Sigmoid colon (tissue), 6 donors: ENCODE measurements at regions not wholly inside any gene's neighbourhood (a gene's known extent, or its start where the extent isn't known, plus 50 kb on each side); places are given as distances from the start of the nearest gene placed in this dataset.
A peak's percentile ranks its signal among the peaks of the same experiment; 100 is the strongest.

Source experiments
- DNase-seq: peaks from one replicate; pipeline ENCODE4 v3.0.0-alpha.2; 2019
- H3K27ac ChIP-seq, 4 donors: fragments of 200-600 bp; sonication (generic); one replicate each; pipeline ENCODE4 v1.5.1; 2016 to 2019; ENCODE audit warnings: mild to moderate bottlenecking in 1 of 4
- H3K27me3 ChIP-seq, 3 donors: fragments of 200-600 bp; sonication (generic); one replicate each; pipeline ENCODE4 v1.5.1; 2019; ENCODE audit warnings: mild to moderate bottlenecking in 1 of 3
- H3K36me3 ChIP-seq, 4 donors: fragments of 200-600 bp; sonication (generic); one replicate each; pipeline ENCODE4 v1.5.1; 2016 to 2019
- H3K4me1 ChIP-seq, 4 donors: fragments of 200-600 bp; sonication (generic); one replicate each; pipeline ENCODE4 v1.5.1; 2017 to 2019
- H3K4me3 ChIP-seq, 4 donors: fragments of 200-600 bp; sonication (generic); one replicate each; pipeline ENCODE4 v1.5.1; 2017 to 2019; ENCODE audit warnings: mild to moderate bottlenecking in 2 of 4, moderate library complexity in 1 of 4
- H3K9me3 ChIP-seq, 4 donors: fragments of 200-600 bp in 3 of 4; sonication (generic) in 3 of 4; one replicate each; pipeline versions ENCODE4 v1.5.1 to v1.6.1; 2013 to 2019
- CTCF ChIP-seq, 4 experiments: fragments of 450-650 bp in 3 of 4; fragments of 200-600 bp in 1 of 4; IDR thresholded peaks; one replicate each; pipeline ENCODE4 v1.5.1; 2016 to 2019; ENCODE audit warnings: antibody characterized with exemption in 4 of 4, mild to moderate bottlenecking in 3 of 4, moderate library complexity in 2 of 4
- EP300 ChIP-seq, 4 donors: sonication (generic); formaldehyde crosslinking; IDR thresholded peaks; one replicate each; pipeline ENCODE4 v1.6.1; 2017; ENCODE audit warnings: antibody characterized with exemption in 4 of 4
- POLR2A ChIP-seq, 2 donors: fragments of 450-650 bp; IDR thresholded peaks; one replicate each; pipeline ENCODE4 v1.6.1; 2016; ENCODE audit warnings: antibody characterized with exemption in 2 of 2, mild to moderate bottlenecking in 2 of 2, moderate library complexity in 2 of 2
- POLR2AphosphoS5 ChIP-seq, 4 donors: sonication (generic); formaldehyde crosslinking; IDR thresholded peaks; one replicate each; pipeline ENCODE4 v1.6.1; 2017; ENCODE audit warnings: antibody characterized with exemption in 4 of 4
- WGBS, 2 donors: extraction: QIAGEN DNeasy Blood & Tissue Kit; methylation state at CpG; one replicate each; pipeline ENCODE4 v1.1.7; 2013; 5-methylcytosine and 5-hydroxymethylcytosine counted together
- intact Hi-C: fragments of 100-400 bp; cut with DNase I; formaldehyde crosslinking; loops from one replicate; pipeline ENCODE4 v1.15.1; 2023
- donor health status: healthy with polysubstance abuse.
- donor health status: healthy.

- 91 to 94% methylated on average over 3 of the region's 3 CpGs for WGBS, 2 donors
- intact Hi-C loops = no loop called here
- H3K27ac ChIP-seq = no peak overlapping the region
These were observed 76.1 kb downstream of the KCNF1 start for GRCh38 chr2:10987861-10988260.

GRCh38 chr2:10989151-10989550, 77.4 kb downstream of the KCNF1 start:
- no peak for TF ChIP-seq EP300 (IDR thresholded peaks at IDR 0.05)
- TF ChIP-seq POLR2AphosphoS5 (IDR thresholded peaks at IDR 0.05) = no peak
- TF ChIP-seq POLR2A (IDR thresholded peaks at IDR 0.05) = no peak
- no peak for TF ChIP-seq CTCF (IDR thresholded peaks at IDR 0.05)
- Histone ChIP-seq H3K4me3 (no peak overlapping the region), H3K27ac (no peak overlapping the region), H3K9me3 (no peaks in the 10 kb centered on the region), H3K4me1 (peaks cover 0 to 15% (median 14%) of the 10 kb centered on the region in 4 donors), H3K27me3 (peaks cover 0 to 10% (median 0%) of the 10 kb centered on the region in 3 donors), H3K36me3 (no peaks in the 10 kb centered on the region)
- no peak for DNase-seq
- 96 to 97% methylated on average over 4 of the region's 4 CpGs for WGBS, 2 donors
- intact Hi-C loops = no loop called here

More at GRCh38 chr2:10987861-10988260, 76.1 kb downstream of the KCNF1 start:
- TF ChIP-seq POLR2AphosphoS5 (IDR thresholded peaks at IDR 0.05) (no peak), POLR2A (IDR thresholded peaks at IDR 0.05) (no peak), CTCF (IDR thresholded peaks at IDR 0.05) (no peak), EP300 (IDR thresholded peaks at IDR 0.05) (no peak)
- Histone ChIP-seq H3K9me3 (no peaks in the 10 kb centered on the region), H3K4me1 (peaks cover 0 to 5% (median 4%) of the 10 kb centered on the region in 4 donors), H3K27me3 (peaks cover 0 to 18% (median 0%) of the 10 kb centered on the region in 3 donors), H3K4me3 (no peak overlapping the region), H3K36me3 (no peaks in the 10 kb centered on the region)
- no peak for DNase-seq

- H3K36me3 ChIP-seq = no peaks in the 10 kb centered on the region
These were observed 78.0 kb downstream of the KCNF1 start for GRCh38 chr2:10989782-10990181.

GRCh38 chr2:10990561-10991111, 78.9 kb downstream of the KCNF1 start:
- peaks cover 0 to 15% (median 14%) of the 10 kb centered on the region in 4 donors for H3K4me1 ChIP-seq
- no peaks in the 10 kb centered on the region for H3K27me3 ChIP-seq
- H3K9me3 ChIP-seq = no peaks in the 10 kb centered on the region
- DNase-seq = peak; percentile 51
- no peak overlapping the region for H3K4me3 ChIP-seq
- WGBS, 2 donors = 87 to 91% methylated on average over 5 of the region's 5 CpGs
- intact Hi-C loops = no loop called here
- H3K27ac ChIP-seq = no peak overlapping the region
- no peak for TF ChIP-seq CTCF (IDR thresholded peaks at IDR 0.05)
- TF ChIP-seq POLR2AphosphoS5 (IDR thresholded peaks at IDR 0.05) = no peak
- TF ChIP-seq POLR2A (IDR thresholded peaks at IDR 0.05) = no peak
- TF ChIP-seq EP300 (IDR thresholded peaks at IDR 0.05) = no peak
- no peaks in the 10 kb centered on the region for H3K36me3 ChIP-seq

More at GRCh38 chr2:10989782-10990181, 78.0 kb downstream of the KCNF1 start:
- Histone ChIP-seq H3K27ac (no peak overlapping the region), H3K27me3 (peaks cover 0 to 5% (median 0%) of the 10 kb centered on the region in 3 donors), H3K4me1 (peaks cover 0 to 15% (median 14%) of the 10 kb centered on the region in 4 donors), H3K9me3 (no peaks in the 10 kb centered on the region), H3K4me3 (no peak overlapping the region)
- no peak for DNase-seq
- intact Hi-C loops = no loop called here
- no peak for TF ChIP-seq EP300 (IDR thresholded peaks at IDR 0.05)
- no peak for TF ChIP-seq CTCF (IDR thresholded peaks at IDR 0.05)
- no peak for TF ChIP-seq POLR2AphosphoS5 (IDR thresholded peaks at IDR 0.05)
- TF ChIP-seq POLR2A (IDR thresholded peaks at IDR 0.05) = no peak
- WGBS, 2 donors = 97 to 99% methylated on average over 2 of the region's 2 CpGs
